GM19025 (cell line): ENCODE measurements at regions not wholly inside any gene's neighbourhood (a gene's known extent, or its start where the extent isn't known, plus 50 kb on each side); places are given as distances from the start of the nearest gene placed in this dataset.
"Not testable (repeated sequence)": the region's sequence is repeated elsewhere in the genome, so short reads cannot be mapped to it uniquely, and the experiment has no call there.

Source experiments
- ATAC-seq: cut with Tn5 transposase; IDR thresholded peaks from one replicate; pipeline ENCODE4 v1.9.1; 2021; ENCODE audit warnings: mild to moderate bottlenecking, low read depth, moderate library complexity; ENCODE audit not compliant: unreplicated experiment

GRCh38 chr6:169975286-169975685 lies 223.9 kb downstream of the ERMARD start:
- ATAC-seq: no peak

GRCh38 chr6:169974663-169975062 lies 223.2 kb downstream of the ERMARD start:
- ATAC-seq: no peak

DNA sequence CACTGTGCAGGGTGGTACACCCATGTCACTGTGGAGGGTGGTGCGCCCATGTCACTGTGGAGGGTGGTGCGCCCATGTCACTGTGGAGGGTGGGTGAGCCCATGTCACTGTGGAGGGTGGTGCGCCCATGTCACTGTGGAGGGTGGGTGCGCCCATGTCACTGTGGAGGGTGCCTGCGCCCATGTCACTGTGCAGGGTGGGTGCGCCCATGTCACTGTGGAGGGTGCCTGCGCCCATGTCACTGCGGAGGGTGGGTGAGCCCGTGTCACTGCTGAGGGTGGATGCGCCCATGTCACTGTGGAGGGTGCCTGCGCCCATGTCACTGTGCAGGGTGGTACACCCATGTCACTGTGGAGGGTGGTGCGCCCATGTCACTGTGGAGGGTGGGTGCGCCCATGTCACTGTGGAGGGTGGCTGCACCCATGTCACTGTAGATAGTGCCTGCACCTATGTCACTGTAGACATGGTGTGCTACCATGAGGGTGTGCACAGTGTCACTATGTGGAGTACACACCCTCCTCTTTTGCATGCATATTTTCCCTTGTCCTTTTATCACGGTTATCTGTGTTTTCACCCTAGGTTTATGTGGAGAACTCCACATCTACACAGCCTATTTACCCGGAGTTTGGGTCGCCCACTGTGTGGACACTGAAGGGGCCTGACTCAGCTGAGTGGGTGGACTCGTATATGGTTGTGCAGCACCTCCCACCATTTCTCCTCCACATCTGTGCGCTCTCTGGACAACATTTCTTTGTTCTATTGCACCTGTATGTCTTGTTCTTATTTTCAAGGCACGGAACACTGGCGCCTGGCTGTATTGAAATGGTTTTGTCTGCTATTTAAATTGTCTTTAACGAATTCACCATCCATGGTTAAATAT lies 222.4 kb downstream of the ERMARD start:
- ATAC-seq: not testable (repeated sequence)

DNA sequence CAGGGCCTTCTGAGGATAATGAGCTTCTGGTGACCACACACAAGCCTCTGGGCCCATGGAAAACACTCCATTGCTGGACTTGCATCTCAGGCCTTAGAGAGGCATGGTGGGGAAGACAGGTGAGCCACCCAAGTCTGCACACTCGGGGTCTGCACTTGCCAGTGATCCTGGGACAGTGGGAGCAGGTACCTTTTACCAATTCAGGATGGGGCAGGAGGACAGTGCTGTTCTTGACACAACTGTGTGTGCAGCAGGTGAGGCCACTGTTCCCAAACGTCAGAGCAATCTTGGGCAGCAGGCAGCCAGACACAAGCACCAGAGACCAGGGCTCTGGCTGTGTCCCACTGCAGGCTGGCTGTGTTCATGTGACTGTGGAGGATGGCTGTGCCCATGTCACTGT lies 221.3 kb downstream of the ERMARD start:
- no peak for ATAC-seq

DNA sequence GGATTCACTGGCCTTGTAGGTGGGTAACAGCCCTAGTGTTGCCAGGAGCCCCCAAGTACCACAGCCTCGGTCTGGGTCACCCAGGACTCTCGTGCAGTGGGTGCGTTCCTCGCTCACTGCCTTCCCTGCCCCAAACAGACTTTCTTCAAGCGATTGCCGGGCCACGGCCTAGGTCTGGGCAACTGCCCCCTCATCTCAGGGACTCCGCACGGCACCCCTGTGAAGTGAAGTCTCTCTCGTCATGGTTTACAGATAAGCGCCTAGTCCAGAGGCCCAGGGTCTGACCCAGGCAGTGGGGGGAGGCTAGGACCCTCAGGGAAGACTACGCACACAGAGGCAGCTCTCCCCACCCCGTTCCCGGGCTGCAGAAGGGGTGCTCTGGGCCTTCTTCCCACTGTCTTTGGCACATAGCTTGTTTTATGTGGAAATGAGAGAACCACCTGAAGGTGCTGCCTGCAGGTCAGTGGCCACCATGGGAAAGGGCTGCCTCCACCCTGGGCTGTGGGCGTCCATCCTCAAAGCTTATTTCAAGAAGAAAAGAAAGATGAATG lies 220.8 kb downstream of the ERMARD start:
- ATAC-seq: no peak

- ATAC-seq: no peak
These were observed 219.8 kb downstream of the ERMARD start for GRCh38 chr6:169971081-169971861.

- no peak for ATAC-seq
These were observed 219.0 kb downstream of the ERMARD start for GRCh38 chr6:169970306-169970988.

DNA sequence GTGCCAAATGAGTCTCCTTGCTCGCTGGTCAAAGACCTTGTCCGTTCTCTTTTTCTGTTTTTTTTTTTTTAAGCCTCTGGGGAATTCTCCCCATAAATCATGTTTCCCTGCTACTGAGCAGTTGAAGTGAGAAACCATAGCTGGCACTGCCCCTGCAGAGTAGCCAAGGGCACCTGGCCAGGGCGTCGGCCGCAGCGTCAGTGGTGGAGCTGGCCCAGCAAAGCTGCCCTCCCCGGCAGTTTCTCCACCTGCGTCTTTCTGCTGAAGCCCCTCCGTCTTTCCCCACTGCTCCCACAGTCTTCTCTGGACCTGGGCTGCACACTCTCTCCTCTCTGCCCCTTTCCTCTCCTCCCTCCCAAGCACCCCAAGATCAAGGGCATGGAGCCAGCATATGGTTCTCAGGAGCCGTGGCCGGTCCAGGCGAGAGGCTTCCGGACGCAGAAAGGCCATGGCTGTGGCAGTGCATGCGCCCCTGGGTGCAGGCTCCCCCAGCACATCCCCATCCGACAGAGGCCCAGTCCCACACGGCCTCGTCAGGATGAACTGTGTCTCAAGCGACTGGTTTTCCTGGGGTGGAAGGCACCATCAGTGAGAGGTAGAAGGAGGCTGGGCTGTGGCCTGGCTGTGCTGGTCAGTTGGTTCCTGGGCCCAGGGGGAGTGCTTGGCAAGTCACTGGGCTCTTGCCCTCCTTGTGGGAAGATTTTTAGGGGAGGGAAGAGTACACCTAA lies 218.1 kb downstream of the ERMARD start:
- no peak for ATAC-seq

GRCh38 chr6:169968541-169969270 lies 217.3 kb downstream of the ERMARD start:
- ATAC-seq: no peak

DNA sequence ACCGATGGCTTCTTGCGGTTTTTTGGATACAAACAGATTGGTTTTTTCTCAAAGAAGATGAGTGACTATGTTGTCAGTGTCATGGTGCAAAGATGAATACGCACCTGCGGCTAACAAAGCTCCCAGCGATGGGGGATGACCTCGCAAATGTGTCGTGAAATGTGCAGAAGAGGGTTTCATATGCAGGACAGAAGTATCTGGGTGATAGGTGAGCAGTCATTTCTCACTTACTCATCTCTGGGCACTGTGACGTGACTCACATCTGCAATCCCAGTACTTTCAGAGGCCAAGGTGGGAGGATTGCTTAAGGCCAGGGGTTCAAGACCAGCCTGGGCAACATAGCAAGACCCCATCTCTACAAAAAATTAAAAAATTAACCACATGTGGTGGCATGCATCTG lies 216.3 kb downstream of the ERMARD start:
- ATAC-seq: no peak

- no peak for ATAC-seq
These were observed 215.1 kb downstream of the ERMARD start for GRCh38 chr6:169966312-169967181.

GRCh38 chr6:169965657-169966311 lies 214.4 kb downstream of the ERMARD start:
- no peak for ATAC-seq

- no peak for ATAC-seq
These were observed 213.8 kb downstream of the ERMARD start for GRCh38 chr6:169965239-169965638.

GRCh38 chr6:169964486-169965180 lies 213.2 kb downstream of the ERMARD start:
- no peak for ATAC-seq

- no peak for ATAC-seq
These were observed 212.3 kb downstream of the ERMARD start for GRCh38 chr6:169963581-169964297.

DNA sequence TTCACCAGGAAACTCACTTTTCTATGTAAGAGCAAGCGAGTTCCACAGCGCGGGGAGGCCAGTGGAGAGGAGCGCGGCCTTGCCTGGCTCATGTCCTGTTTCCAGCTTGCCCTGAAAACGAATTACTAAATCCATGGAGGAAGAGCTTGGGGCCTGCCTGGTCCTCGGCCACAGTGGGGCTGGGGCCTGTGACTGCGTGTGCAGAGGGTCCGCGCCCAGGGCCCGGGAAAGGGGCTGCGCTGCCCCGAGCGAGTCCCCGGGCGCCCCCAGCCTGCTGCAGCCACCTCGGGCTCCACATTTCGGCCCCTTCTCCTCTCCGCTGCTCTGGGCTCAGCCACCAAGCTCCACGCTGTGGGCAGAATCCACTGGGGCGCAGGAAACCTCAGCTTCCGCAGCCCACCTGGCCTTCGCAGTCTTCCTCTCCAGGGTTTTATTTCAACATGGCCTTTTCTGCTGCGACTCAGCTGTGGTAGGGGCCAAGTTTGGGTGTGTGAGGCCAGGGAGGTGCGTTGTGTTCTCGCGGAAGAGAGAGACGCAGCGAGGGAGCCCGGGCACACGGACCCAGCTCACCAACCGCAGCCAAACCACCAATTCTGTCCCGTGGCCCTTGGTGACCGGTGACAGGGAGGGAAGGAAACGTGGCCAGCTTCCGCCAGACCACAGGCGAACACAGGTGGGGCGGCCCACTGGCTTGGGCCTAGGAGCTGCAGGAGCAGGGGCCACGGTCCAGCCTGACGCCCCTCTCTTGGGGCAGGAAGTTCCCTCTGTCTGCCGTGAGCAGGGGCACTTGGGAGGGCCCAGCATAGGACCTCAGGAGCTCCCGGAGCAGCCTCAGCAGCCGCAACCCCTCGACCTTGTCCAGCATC lies 211.4 kb downstream of the ERMARD start:
- no peak for ATAC-seq
